ENCODE measurements at regions not wholly inside any gene's neighbourhood (a gene's known extent, or its start where the extent isn't known, plus 50 kb on each side); places are given as distances from the start of the nearest gene placed in this dataset.

- DNase-seq: no peak
- in situ Hi-C loops (cut with HindIII; ENCODE audit: low pct_ligation_motif_present, low pct_unique_long_range_greater_than_20kb, low sequenced_read_pairs): no loop called here
Measured at GRCh38 chr14:92266216-92266615, 56.7 kb upstream of the SLC24A4 start.

All from ACHN (cell line).